NB4 (cell line): ENCODE measurements at regions not wholly inside any gene's neighbourhood (a gene's known extent, or its start where the extent isn't known, plus 50 kb on each side); places are given as distances from the start of the nearest gene placed in this dataset.

Experiments
- CTCF ChIP-seq: IDR thresholded peaks from one replicate; pipeline ENCODE4 v1.5.1; 2012; ENCODE audit warnings: low read depth, low read length
- MAX ChIP-seq: IDR thresholded peaks from 2 replicates; pipeline ENCODE4 v1.6.1; 2011; ENCODE audit warnings: low read depth, low read length
- POLR2A ChIP-seq: IDR thresholded peaks from 2 replicates; pipeline ENCODE4 v1.6.1; 2011; ENCODE audit warnings: mild to moderate bottlenecking; ENCODE audit not compliant: insufficient read length; ENCODE audit errors: extremely low read depth

- no peak for TF ChIP-seq POLR2A
- no peak for TF ChIP-seq CTCF
- TF ChIP-seq MAX = no peak
Measured at GRCh38 chr5:124808842-124809268, 62.4 kb upstream of the ZNF608 start.
